ENCODE measurements at regions not wholly inside any gene's neighbourhood (a gene's known extent, or its start where the extent isn't known, plus 50 kb on each side); places are given as distances from the start of the nearest gene placed in this dataset.

GRCh38 chr16:49100366-49100765, 181.3 kb downstream of the CBLN1 start:
- no peak for DNase-seq

DNA sequence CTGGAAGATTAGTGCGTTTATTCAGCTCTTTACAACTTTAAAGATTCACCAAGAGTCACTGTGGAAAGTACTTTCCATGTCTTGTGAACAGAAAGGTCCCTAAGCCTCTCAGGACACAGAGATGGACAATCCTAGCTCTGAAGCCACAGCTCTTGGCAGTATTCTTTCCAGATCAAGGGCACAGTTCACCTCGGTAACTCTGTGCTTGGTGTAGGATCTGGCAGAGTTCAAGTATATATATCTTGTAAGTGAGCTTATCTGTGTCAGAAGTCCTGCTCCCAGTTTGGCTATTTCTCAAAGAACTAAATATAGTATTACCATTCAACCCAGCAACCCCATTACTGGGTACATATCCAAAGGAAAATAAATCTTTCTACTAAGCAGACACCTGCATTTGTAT, 183.7 kb downstream of the CBLN1 start:
- DNase-seq: no peak
- H3K27ac ChIP-seq: no peak overlapping the region
- no peaks in the 10 kb centered on the region for H3K9me3 ChIP-seq
- intact Hi-C loops (cut with DNase I): no loop called here
- TF ChIP-seq, protein P1, sequence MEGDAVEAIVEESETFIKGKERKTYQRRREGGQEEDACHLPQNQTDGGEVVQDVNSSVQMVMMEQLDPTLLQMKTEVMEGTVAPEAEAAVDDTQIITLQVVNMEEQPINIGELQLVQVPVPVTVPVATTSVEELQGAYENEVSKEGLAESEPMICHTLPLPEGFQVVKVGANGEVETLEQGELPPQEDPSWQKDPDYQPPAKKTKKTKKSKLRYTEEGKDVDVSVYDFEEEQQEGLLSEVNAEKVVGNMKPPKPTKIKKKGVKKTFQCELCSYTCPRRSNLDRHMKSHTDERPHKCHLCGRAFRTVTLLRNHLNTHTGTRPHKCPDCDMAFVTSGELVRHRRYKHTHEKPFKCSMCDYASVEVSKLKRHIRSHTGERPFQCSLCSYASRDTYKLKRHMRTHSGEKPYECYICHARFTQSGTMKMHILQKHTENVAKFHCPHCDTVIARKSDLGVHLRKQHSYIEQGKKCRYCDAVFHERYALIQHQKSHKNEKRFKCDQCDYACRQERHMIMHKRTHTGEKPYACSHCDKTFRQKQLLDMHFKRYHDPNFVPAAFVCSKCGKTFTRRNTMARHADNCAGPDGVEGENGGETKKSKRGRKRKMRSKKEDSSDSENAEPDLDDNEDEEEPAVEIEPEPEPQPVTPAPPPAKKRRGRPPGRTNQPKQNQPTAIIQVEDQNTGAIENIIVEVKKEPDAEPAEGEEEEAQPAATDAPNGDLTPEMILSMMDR (IDR thresholded peaks at IDR 0.05): no peak
- no peak for ATAC-seq
- H3K4me1 ChIP-seq: no peaks in the 10 kb centered on the region
- no peak overlapping the region for H3K4me3 ChIP-seq
- no peaks in the 10 kb centered on the region for H3K27me3 ChIP-seq
- no peaks in the 10 kb centered on the region for H3K36me3 ChIP-seq

More at GRCh38 chr16:49100366-49100765, 181.3 kb downstream of the CBLN1 start:
- H3K27ac ChIP-seq: no peak overlapping the region
- no peaks in the 10 kb centered on the region for H3K27me3 ChIP-seq
- H3K4me1 ChIP-seq: no peaks in the 10 kb centered on the region
- intact Hi-C loops (cut with DNase I): no loop called here
- no peaks in the 10 kb centered on the region for H3K36me3 ChIP-seq
- H3K4me3 ChIP-seq: no peak overlapping the region
- no peaks in the 10 kb centered on the region for H3K9me3 ChIP-seq
- TF ChIP-seq, protein P1 (IDR thresholded peaks at IDR 0.05): no peak
- ATAC-seq: no peak

DNA sequence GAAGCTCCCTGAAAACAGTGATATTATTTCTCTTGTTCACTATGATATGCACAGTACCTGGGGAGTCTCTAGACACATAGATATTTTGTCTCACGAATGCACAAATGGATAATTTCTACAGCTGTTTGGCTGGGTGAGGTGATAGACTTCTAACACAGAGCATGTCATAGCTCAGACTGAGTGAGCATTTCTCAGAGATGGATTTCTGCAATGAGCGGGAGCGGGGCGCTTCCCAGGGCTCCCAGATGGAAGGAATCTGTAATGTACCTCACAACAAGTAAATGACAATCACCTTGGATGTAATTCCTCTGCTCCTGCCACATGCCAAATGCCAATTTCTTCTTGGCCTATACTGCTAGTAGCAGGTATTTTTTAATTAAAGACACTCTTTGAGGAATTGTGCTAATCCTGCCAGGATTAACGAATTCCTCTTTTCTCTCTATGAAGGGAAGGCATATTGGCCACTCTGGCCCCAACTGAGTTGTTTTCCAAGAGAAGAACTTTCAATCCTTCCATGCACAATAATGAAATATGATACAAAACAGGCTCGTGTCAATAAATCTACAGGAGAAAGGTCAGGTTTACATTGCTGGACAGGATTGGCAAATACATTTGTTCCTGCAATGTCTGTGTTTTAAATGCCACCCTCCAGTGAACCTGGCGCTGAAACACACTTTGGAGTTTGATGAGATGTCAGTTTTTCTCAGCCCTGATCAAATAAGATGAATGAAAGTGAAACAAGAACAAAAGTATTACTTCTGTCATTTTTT, 185.3 kb downstream of the CBLN1 start:
- H3K27me3 ChIP-seq: no peaks in the 10 kb centered on the region
- DNase-seq: no peak
- TF ChIP-seq, protein P1 (IDR thresholded peaks at IDR 0.05): no peak
- no peak for ATAC-seq
- intact Hi-C loops (cut with DNase I): no loop called here
- no peaks in the 10 kb centered on the region for H3K36me3 ChIP-seq
- H3K9me3 ChIP-seq: no peaks in the 10 kb centered on the region
- H3K4me3 ChIP-seq: no peak overlapping the region
- no peak overlapping the region for H3K27ac ChIP-seq
- no peaks in the 10 kb centered on the region for H3K4me1 ChIP-seq

- no peak overlapping the region for H3K4me3 ChIP-seq
- DNase-seq (no peak), ATAC-seq (no peak)
- no peaks in the 10 kb centered on the region for H3K27me3 ChIP-seq
- no peaks in the 10 kb centered on the region for H3K9me3 ChIP-seq
- no peaks in the 10 kb centered on the region for H3K4me1 ChIP-seq
- TF ChIP-seq, protein P1 (IDR thresholded peaks at IDR 0.05): no peak
- intact Hi-C loops (cut with DNase I): no loop called here
- H3K36me3 ChIP-seq: no peaks in the 10 kb centered on the region
- no peak overlapping the region for H3K27ac ChIP-seq
Measured at GRCh38 chr16:49095539-49095938, 186.1 kb downstream of the CBLN1 start.

DNA sequence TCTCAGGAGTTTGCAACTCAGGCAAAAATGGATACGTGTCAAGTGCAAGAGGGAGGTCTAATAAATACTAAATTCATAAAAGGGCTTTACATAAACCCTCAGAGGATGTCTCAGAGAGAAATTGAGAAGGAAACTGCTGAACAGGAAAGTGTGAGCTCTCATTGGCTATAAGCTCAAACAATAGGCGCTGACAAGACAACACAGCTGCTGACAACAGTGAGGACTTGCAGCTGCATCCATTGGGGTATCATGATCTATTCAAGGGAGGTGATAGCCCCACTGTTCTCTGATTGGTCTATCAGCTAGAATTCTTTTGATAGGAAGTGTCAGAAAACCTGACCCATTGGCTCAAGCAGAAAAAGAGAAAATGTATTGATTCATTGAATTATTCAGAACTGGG, 187.2 kb downstream of the CBLN1 start:
- no peaks in the 10 kb centered on the region for H3K9me3 ChIP-seq
- H3K27me3 ChIP-seq: no peaks in the 10 kb centered on the region
- TF ChIP-seq, protein P1 (IDR thresholded peaks at IDR 0.05): no peak
- ATAC-seq: no peak
- no peaks in the 10 kb centered on the region for H3K4me1 ChIP-seq
- intact Hi-C loops (cut with DNase I): no loop called here
- H3K36me3 ChIP-seq: no peaks in the 10 kb centered on the region
- H3K4me3 ChIP-seq: no peak overlapping the region
- DNase-seq: no peak
- H3K27ac ChIP-seq: no peak overlapping the region

Data from upper lobe of right lung (tissue), 1 donor.